IMR-90 (cell line): ENCODE measurements at regions not wholly inside any gene's neighbourhood (a gene's known extent, or its start where the extent isn't known, plus 50 kb on each side); places are given as distances from the start of the nearest gene placed in this dataset.

ENCODE experiments used
- CEBPB ChIP-seq: IDR thresholded peaks from 2 replicates; pipeline ENCODE4 v1.6.1; 2012; ENCODE audit warnings: low read depth, low read length, improper control_type of control experiment
- CHD1 ChIP-seq: IDR thresholded peaks from 2 replicates; pipeline ENCODE4 v1.6.1; 2012; ENCODE audit warnings: low read depth, low read length, improper control_type of control experiment
- FOS ChIP-seq: fragments of 150-350 bp; IDR thresholded peaks from 2 replicates; pipeline ENCODE4 v1.6.1; 2016; ENCODE audit warnings: low read depth, low read length
- MAZ ChIP-seq: IDR thresholded peaks from 2 replicates; pipeline ENCODE4 v1.6.1; 2012; ENCODE audit warnings: low read depth, mild to moderate bottlenecking, low read length, improper control_type of control experiment, moderate library complexity, borderline replicate concordance
- NFE2L2 ChIP-seq: fragments of 150-350 bp; IDR thresholded peaks from 2 replicates; pipeline ENCODE4 v1.6.1; 2016; ENCODE audit warnings: low read depth, mild to moderate bottlenecking, low read length
- POLR2A ChIP-seq: IDR thresholded peaks from 2 replicates; pipeline ENCODE4 v1.6.1; 2012; ENCODE audit warnings: mild to moderate bottlenecking, low read depth, low read length
- RAD21 ChIP-seq: IDR thresholded peaks from 2 replicates; pipeline ENCODE4 v1.6.1; 2012; ENCODE audit warnings: low read length, improper control_type of control experiment
- RCOR1 ChIP-seq: IDR thresholded peaks from 2 replicates; pipeline ENCODE4 v1.6.1; 2012; ENCODE audit warnings: mild to moderate bottlenecking, low read length, improper control_type of control experiment; ENCODE audit not compliant: insufficient replicate concordance
- SMC3 ChIP-seq: fragments of 150-350 bp; IDR thresholded peaks from 2 replicates; pipeline ENCODE4 v1.6.1; 2016; ENCODE audit warnings: low read depth, mild to moderate bottlenecking, antibody characterized with exemption, low read length, moderate library complexity
- TF ChIP-seq, protein P1 (sequence below): conservative IDR thresholded peaks from 2 replicates; pipeline ENCODE4 v1.5.1; 2012; ENCODE audit warnings: mild to moderate bottlenecking, low read depth, low read length, improper control_type of control experiment
- TF ChIP-seq, protein P2 (sequence below): fragments of 150-350 bp; IDR thresholded peaks from 2 replicates; pipeline ENCODE4 v1.6.1; 2016; ENCODE audit warnings: low read depth, mild to moderate bottlenecking, low read length, moderate library complexity, borderline replicate concordance
- TF ChIP-seq, protein P3 (sequence below): fragments of 150-350 bp; IDR thresholded peaks from 2 replicates; pipeline ENCODE4 v1.6.1; 2017; ENCODE audit warnings: mild to moderate bottlenecking, antibody characterized with exemption, low read length, low read depth

DNA sequence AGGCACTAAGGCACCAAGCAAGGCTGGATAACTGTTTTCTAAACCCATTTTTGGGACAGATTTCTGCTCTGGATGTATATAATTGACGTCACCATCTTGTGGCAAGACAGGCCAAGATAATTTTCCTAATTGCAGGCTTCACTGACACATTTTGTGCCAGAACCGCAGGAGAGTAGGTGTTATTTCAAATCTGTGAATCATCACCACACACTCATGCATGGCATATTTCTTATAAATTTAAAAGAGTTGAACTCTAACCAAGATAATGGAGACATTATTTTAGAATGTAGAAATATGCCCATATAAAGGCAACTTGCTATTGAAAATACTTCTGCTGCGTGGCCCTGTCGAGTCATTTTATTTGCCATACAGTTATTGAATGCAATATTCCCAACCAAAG is 68.3 kb upstream of the ACYP2 start:
- TF ChIP-seq, protein P1, sequence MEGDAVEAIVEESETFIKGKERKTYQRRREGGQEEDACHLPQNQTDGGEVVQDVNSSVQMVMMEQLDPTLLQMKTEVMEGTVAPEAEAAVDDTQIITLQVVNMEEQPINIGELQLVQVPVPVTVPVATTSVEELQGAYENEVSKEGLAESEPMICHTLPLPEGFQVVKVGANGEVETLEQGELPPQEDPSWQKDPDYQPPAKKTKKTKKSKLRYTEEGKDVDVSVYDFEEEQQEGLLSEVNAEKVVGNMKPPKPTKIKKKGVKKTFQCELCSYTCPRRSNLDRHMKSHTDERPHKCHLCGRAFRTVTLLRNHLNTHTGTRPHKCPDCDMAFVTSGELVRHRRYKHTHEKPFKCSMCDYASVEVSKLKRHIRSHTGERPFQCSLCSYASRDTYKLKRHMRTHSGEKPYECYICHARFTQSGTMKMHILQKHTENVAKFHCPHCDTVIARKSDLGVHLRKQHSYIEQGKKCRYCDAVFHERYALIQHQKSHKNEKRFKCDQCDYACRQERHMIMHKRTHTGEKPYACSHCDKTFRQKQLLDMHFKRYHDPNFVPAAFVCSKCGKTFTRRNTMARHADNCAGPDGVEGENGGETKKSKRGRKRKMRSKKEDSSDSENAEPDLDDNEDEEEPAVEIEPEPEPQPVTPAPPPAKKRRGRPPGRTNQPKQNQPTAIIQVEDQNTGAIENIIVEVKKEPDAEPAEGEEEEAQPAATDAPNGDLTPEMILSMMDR: no peak
- no peak for TF ChIP-seq CEBPB
- no peak for TF ChIP-seq POLR2A
- TF ChIP-seq, protein P2, sequence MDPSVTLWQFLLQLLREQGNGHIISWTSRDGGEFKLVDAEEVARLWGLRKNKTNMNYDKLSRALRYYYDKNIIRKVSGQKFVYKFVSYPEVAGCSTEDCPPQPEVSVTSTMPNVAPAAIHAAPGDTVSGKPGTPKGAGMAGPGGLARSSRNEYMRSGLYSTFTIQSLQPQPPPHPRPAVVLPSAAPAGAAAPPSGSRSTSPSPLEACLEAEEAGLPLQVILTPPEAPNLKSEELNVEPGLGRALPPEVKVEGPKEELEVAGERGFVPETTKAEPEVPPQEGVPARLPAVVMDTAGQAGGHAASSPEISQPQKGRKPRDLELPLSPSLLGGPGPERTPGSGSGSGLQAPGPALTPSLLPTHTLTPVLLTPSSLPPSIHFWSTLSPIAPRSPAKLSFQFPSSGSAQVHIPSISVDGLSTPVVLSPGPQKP: no peak
- TF ChIP-seq RAD21: no peak
- TF ChIP-seq SMC3: no peak
- TF ChIP-seq RCOR1: no peak
- no peak for TF ChIP-seq CHD1
- TF ChIP-seq, protein P3, sequence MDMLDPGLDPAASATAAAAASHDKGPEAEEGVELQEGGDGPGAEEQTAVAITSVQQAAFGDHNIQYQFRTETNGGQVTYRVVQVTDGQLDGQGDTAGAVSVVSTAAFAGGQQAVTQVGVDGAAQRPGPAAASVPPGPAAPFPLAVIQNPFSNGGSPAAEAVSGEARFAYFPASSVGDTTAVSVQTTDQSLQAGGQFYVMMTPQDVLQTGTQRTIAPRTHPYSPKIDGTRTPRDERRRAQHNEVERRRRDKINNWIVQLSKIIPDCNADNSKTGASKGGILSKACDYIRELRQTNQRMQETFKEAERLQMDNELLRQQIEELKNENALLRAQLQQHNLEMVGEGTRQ: no peak
- no peak for TF ChIP-seq NFE2L2
- TF ChIP-seq MAZ: no peak
- TF ChIP-seq FOS: no peak
